DND-41 (cell line): ENCODE measurements at regions not wholly inside any gene's neighbourhood (a gene's known extent, or its start where the extent isn't known, plus 50 kb on each side); places are given as distances from the start of the nearest gene placed in this dataset.

ENCODE experiments used
- ATAC-seq: fragments of 200-7000 bp; cut with Tn5 transposase; 3 replicates; pipeline ENCODE4 v1.9.1; 2021; ENCODE audit warnings: low read depth; ENCODE audit not compliant: insufficient read depth
- DNase-seq: peaks from one replicate; pipeline ENCODE4 v3.0.0-alpha.2; 2020
- H2AFZ ChIP-seq: 2 replicates; pipeline ENCODE4 v1.6.0; 2012; ENCODE audit warnings: low read depth, low read length
- H3K27ac ChIP-seq: 2 replicates; pipeline ENCODE4 v1.5.1; 2012; ENCODE audit warnings: low read length, inconsistent platforms
- H3K27me3 ChIP-seq: fragments of 200-600 bp; sonication (generic); 2 replicates; pipeline ENCODE4 v1.6.0; 2012; ENCODE audit warnings: low read length, mild to moderate bottlenecking, inconsistent platforms; ENCODE audit not compliant: insufficient read depth, poor library complexity
- H3K36me3 ChIP-seq: 2 replicates; pipeline ENCODE4 v1.5.1; 2012; ENCODE audit warnings: low read length, inconsistent platforms; ENCODE audit not compliant: insufficient read depth
- H3K4me1 ChIP-seq: 2 replicates; pipeline ENCODE4 v1.5.1; 2012; ENCODE audit warnings: mild to moderate bottlenecking, low read length; ENCODE audit not compliant: insufficient read depth
- H3K4me2 ChIP-seq: 2 replicates; pipeline ENCODE4 v1.6.0; 2012; ENCODE audit warnings: mild to moderate bottlenecking, moderate library complexity, low read length, inconsistent platforms; ENCODE audit not compliant: insufficient read depth
- H3K4me3 ChIP-seq, 2 experiments: fragments of 200-600 bp in 1 of 2; shearing (Covaris generic) in 1 of 2; 2 replicates each; pipeline ENCODE4 v1.5.1; 2012 to 2016; ENCODE audit warnings: inconsistent platforms in 2 of 2, low read length in 2 of 2, mild to moderate bottlenecking in 2 of 2, low read depth in 1 of 2, moderate library complexity in 1 of 2
- H3K79me2 ChIP-seq: 2 replicates; pipeline ENCODE4 v1.6.0; 2012; ENCODE audit warnings: low read length, inconsistent platforms; ENCODE audit not compliant: insufficient read depth
- H3K9ac ChIP-seq: 2 replicates; pipeline ENCODE4 v1.6.0; 2012; ENCODE audit warnings: low read depth, mild to moderate bottlenecking, inconsistent platforms, low read length, moderate library complexity
- H3K9me3 ChIP-seq: 2 replicates; pipeline ENCODE4 v1.5.1; 2012; ENCODE audit warnings: low read length, moderate library complexity, mild to moderate bottlenecking, inconsistent platforms; ENCODE audit not compliant: insufficient read depth, severe bottlenecking
- H4K20me1 ChIP-seq: 2 replicates; pipeline ENCODE4 v1.6.0; 2012; ENCODE audit warnings: low read length; ENCODE audit not compliant: insufficient read depth
- CTCF ChIP-seq: IDR thresholded peaks from 2 replicates; pipeline ENCODE4 v1.5.1; 2012; ENCODE audit warnings: borderline replicate concordance, low read length, moderate library complexity, mild to moderate bottlenecking; ENCODE audit not compliant: poor library complexity, severe bottlenecking; ENCODE audit errors: extremely low read depth
- EZH2 ChIP-seq: IDR thresholded peaks from 3 replicates; pipeline ENCODE4 v1.6.1; 2012; ENCODE audit warnings: borderline replicate concordance, low read depth, mild to moderate bottlenecking, moderate library complexity, low read length, inconsistent platforms; ENCODE audit not compliant: severe bottlenecking

GRCh38 chr11:56886455-56886854 is 102.3 kb upstream of the OR5AK2 start:
- Histone ChIP-seq H4K20me1 (no peaks in the 10 kb centered on the region), H3K79me2 (no peaks in the 10 kb centered on the region), H3K4me1 (no peaks in the 10 kb centered on the region), H3K4me2 (no peak overlapping the region), H3K4me3 (no peak overlapping the region), H3K27ac (no peak overlapping the region), H3K9me3 (no peaks in the 10 kb centered on the region), H3K36me3 (no peaks in the 10 kb centered on the region), H3K27me3 (peaks cover 10% of the 10 kb centered on the region), H2AFZ (no peak overlapping the region), H3K9ac (no peak overlapping the region)
- no peak for DNase-seq
- TF ChIP-seq CTCF (no peak), EZH2 (no peak)
- no peak for ATAC-seq

GRCh38 chr11:56885854-56886253 is 102.9 kb upstream of the OR5AK2 start:
- no peaks in the 10 kb centered on the region for H3K4me1 ChIP-seq
- no peak for ATAC-seq
- TF ChIP-seq EZH2 (no peak), CTCF (no peak)

GRCh38 chr11:56885177-56885576 is 103.5 kb upstream of the OR5AK2 start:
- Histone ChIP-seq H3K79me2 (no peaks in the 10 kb centered on the region), H3K9me3 (no peaks in the 10 kb centered on the region), H3K27ac (no peak overlapping the region), H3K4me2 (no peak overlapping the region), H2AFZ (no peak overlapping the region), H3K9ac (no peak overlapping the region), H3K27me3 (peaks cover 8% of the 10 kb centered on the region), H4K20me1 (no peaks in the 10 kb centered on the region), H3K4me3 (no peak overlapping the region), H3K4me1 (no peaks in the 10 kb centered on the region), H3K36me3 (no peaks in the 10 kb centered on the region)
- ATAC-seq (no peak), DNase-seq (no peak)
- TF ChIP-seq CTCF, result no peak
- TF ChIP-seq EZH2, result no peak

More at GRCh38 chr11:56885854-56886253, 102.9 kb upstream of the OR5AK2 start:
- no peaks in the 10 kb centered on the region for H3K36me3 ChIP-seq
- no peak for DNase-seq
- no peak overlapping the region for H3K27ac ChIP-seq
- no peak overlapping the region for H3K4me2 ChIP-seq
- no peak overlapping the region for H3K4me3 ChIP-seq
- no peaks in the 10 kb centered on the region for H3K79me2 ChIP-seq
- no peak overlapping the region for H3K9ac ChIP-seq
- peaks cover 10% of the 10 kb centered on the region for H3K27me3 ChIP-seq
- H4K20me1 ChIP-seq, result no peaks in the 10 kb centered on the region
- H2AFZ ChIP-seq, result no peak overlapping the region
- no peaks in the 10 kb centered on the region for H3K9me3 ChIP-seq
